ENCODE measurements at regions not wholly inside any gene's neighbourhood (a gene's known extent, or its start where the extent isn't known, plus 50 kb on each side); places are given as distances from the start of the nearest gene placed in this dataset.
A peak's percentile ranks its signal among the peaks of the same experiment; 100 is the strongest.

GRCh38 chr13:106691861-106692260, 123.9 kb upstream of the ARGLU1 start:
- intact Hi-C loops (cut with DNase I), result no loop called here
- peak overlapping the region in 1 of 2 donors; percentile 33 for H3K27ac ChIP-seq
- DNase-seq, result peak in 1 of 4 donors; percentile 40

GRCh38 chr13:106691341-106691740, 123.4 kb upstream of the ARGLU1 start:
- Histone ChIP-seq H3K9me3 (no peaks in the 10 kb centered on the region), H3K4me3 (no peak overlapping the region), H3K4me1 (no peaks in the 10 kb centered on the region), H3K27me3 (no peaks in the 10 kb centered on the region), H3K36me3 (no peaks in the 10 kb centered on the region), H3K27ac (peak overlapping the region in 1 of 2 donors; percentile 33)
- no peak for TF ChIP-seq CTCF (IDR thresholded peaks at IDR 0.05)
- intact Hi-C loops (cut with DNase I), result no loop called here
- ATAC-seq, result no peak
- no peak for DNase-seq

More at GRCh38 chr13:106691861-106692260, 123.9 kb upstream of the ARGLU1 start:
- no peak for ATAC-seq
- H3K4me3 ChIP-seq, result no peak overlapping the region
- no peaks in the 10 kb centered on the region for H3K27me3 ChIP-seq
- no peaks in the 10 kb centered on the region for H3K9me3 ChIP-seq
- no peak for TF ChIP-seq CTCF (IDR thresholded peaks at IDR 0.05)
- H3K4me1 ChIP-seq, result no peaks in the 10 kb centered on the region
- no peaks in the 10 kb centered on the region for H3K36me3 ChIP-seq

- no peak for DNase-seq
- no peaks in the 10 kb centered on the region for H3K9me3 ChIP-seq
- no peak for TF ChIP-seq CTCF (IDR thresholded peaks at IDR 0.05)
- no peak overlapping the region for H3K4me3 ChIP-seq
- no peaks in the 10 kb centered on the region for H3K36me3 ChIP-seq
- H3K27me3 ChIP-seq, result no peaks in the 10 kb centered on the region
- intact Hi-C loops (cut with DNase I), result no loop called here
- H3K4me1 ChIP-seq, result no peaks in the 10 kb centered on the region
- peak overlapping the region; percentile 33 for H3K27ac ChIP-seq
- ATAC-seq, result peak; percentile 23
Observed at GRCh38 chr13:106690779-106691178, 122.8 kb upstream of the ARGLU1 start.

- H3K27me3 ChIP-seq, result no peaks in the 10 kb centered on the region
- DNase-seq (no peak), ATAC-seq (no peak)
- no peaks in the 10 kb centered on the region for H3K4me1 ChIP-seq
- no peak overlapping the region for H3K27ac ChIP-seq
- no peaks in the 10 kb centered on the region for H3K9me3 ChIP-seq
- TF ChIP-seq CTCF (IDR thresholded peaks at IDR 0.05), result no peak
- H3K4me3 ChIP-seq, result no peak overlapping the region
- H3K36me3 ChIP-seq, result no peaks in the 10 kb centered on the region
- intact Hi-C loops (cut with DNase I), result no loop called here
Observed at GRCh38 chr13:106689906-106690305, 122.0 kb upstream of the ARGLU1 start.

GRCh38 chr13:106688940-106689339, 121.0 kb upstream of the ARGLU1 start:
- ATAC-seq (no peak), DNase-seq (no peak)
- H3K4me1 ChIP-seq, result no peaks in the 10 kb centered on the region
- no peak for TF ChIP-seq CTCF (IDR thresholded peaks at IDR 0.05)
- H3K27ac ChIP-seq, result no peak overlapping the region
- H3K4me3 ChIP-seq, result no peak overlapping the region
- H3K27me3 ChIP-seq, result no peaks in the 10 kb centered on the region
- no peaks in the 10 kb centered on the region for H3K9me3 ChIP-seq
- intact Hi-C loops (cut with DNase I), result no loop called here
- no peaks in the 10 kb centered on the region for H3K36me3 ChIP-seq

All from left lung (tissue), 4 donors.